Natural killer cell treated with Interleukin-12 subunit alpha and Interleukin-12 subunit beta and Interleukin-15 and Interleukin-18, amount 100 ng/mL, for 72 hours (primary cell): ENCODE measurements at regions not wholly inside any gene's neighbourhood (a gene's known extent, or its start where the extent isn't known, plus 50 kb on each side); places are given as distances from the start of the nearest gene placed in this dataset.
"Not testable (repeated sequence)": the region's sequence is repeated elsewhere in the genome, so short reads cannot be mapped to it uniquely, and the experiment has no call there.

Experiments
- ATAC-seq, 2 donors: fragments of 150-1000 bp; cut with Tn5 transposase in 1 of 2; sonication (Bioruptor Pico), chemical (Tn5 transposase) in 1 of 2; 2 replicates each; pipeline ENCODE4 v1.10.0; 2021
- DNase-seq: peaks from one replicate; pipeline ENCODE4 v3.0.0; 2022; ENCODE audit warnings: low spot score
- H3K27ac Mint-ChIP-seq, 2 donors: 1 replicate in 1 of 2; 2 replicates in 1 of 2; pipeline ENCODE4 v1.8.0; 2022; ENCODE audit warnings: mixed read lengths in 2 of 2, mild to moderate bottlenecking in 1 of 2, moderate library complexity in 1 of 2
- H3K27me3 Mint-ChIP-seq, 2 donors: 1 replicate in 1 of 2; 2 replicates in 1 of 2; pipeline ENCODE4 v1.8.0; 2022; ENCODE audit warnings: mixed read lengths in 2 of 2
- H3K36me3 Mint-ChIP-seq: one replicate; pipeline ENCODE4 v1.8.0; 2022; ENCODE audit warnings: mixed read lengths
- H3K4me1 Mint-ChIP-seq, 2 donors: 1 replicate in 1 of 2; 2 replicates in 1 of 2; pipeline ENCODE4 v1.8.0; 2022; ENCODE audit warnings: low read depth in 2 of 2, mixed read lengths in 2 of 2, mild to moderate bottlenecking in 1 of 2
- H3K4me3 Mint-ChIP-seq: one replicate; pipeline ENCODE4 v1.8.0; 2022; ENCODE audit warnings: mixed read lengths
- H3K9me3 Mint-ChIP-seq: 2 replicates; pipeline ENCODE4 v1.8.0; 2022; ENCODE audit warnings: mixed read lengths

GRCh38 chr10:133689897-133690296 is 63.3 kb upstream of the FRG2B start:
- not testable (repeated sequence) for H3K9me3 Mint-ChIP-seq, DNase-seq, ATAC-seq, H3K27ac Mint-ChIP-seq, H3K36me3 Mint-ChIP-seq, H3K4me1 Mint-ChIP-seq, H3K4me3 Mint-ChIP-seq, H3K27me3 Mint-ChIP-seq

GRCh38 chr10:133688441-133688912 is 61.9 kb upstream of the FRG2B start:
- not testable (repeated sequence) for H3K36me3 Mint-ChIP-seq, DNase-seq, H3K27me3 Mint-ChIP-seq, H3K27ac Mint-ChIP-seq, H3K4me3 Mint-ChIP-seq, H3K9me3 Mint-ChIP-seq, H3K4me1 Mint-ChIP-seq
- ATAC-seq, result peak; percentile 54

GRCh38 chr10:133687689-133688440 is 61.3 kb upstream of the FRG2B start:
- not testable (repeated sequence) for H3K27ac Mint-ChIP-seq, H3K4me1 Mint-ChIP-seq, H3K27me3 Mint-ChIP-seq, H3K36me3 Mint-ChIP-seq, DNase-seq, H3K4me3 Mint-ChIP-seq, H3K9me3 Mint-ChIP-seq
- ATAC-seq, result peak; percentile 71 to 72

- not testable (repeated sequence) for H3K27me3 Mint-ChIP-seq, H3K36me3 Mint-ChIP-seq, H3K9me3 Mint-ChIP-seq, H3K4me1 Mint-ChIP-seq, H3K27ac Mint-ChIP-seq, H3K4me3 Mint-ChIP-seq, DNase-seq
- peak; percentile 31 to 66 for ATAC-seq
These were observed 60.4 kb upstream of the FRG2B start for GRCh38 chr10:133686992-133687391.
